ENCODE measurements at regions not wholly inside any gene's neighbourhood (a gene's known extent, or its start where the extent isn't known, plus 50 kb on each side); places are given as distances from the start of the nearest gene placed in this dataset.
"Not testable (repeated sequence)": the region's sequence is repeated elsewhere in the genome, so short reads cannot be mapped to it uniquely, and the experiment has no call there.

- TF ChIP-seq POLR2A (IDR thresholded peaks at IDR 0.05; ENCODE audit: low read depth, low read length) = no peak
- no peak for DNase-seq (ENCODE audit: insufficient read length, low spot score)
- FAIRE-seq = no peak
Measured at GRCh38 chr10:120181154-120181553, 275.9 kb upstream of the PLPP4 start.

GRCh38 chr10:120182431-120182830, 274.6 kb upstream of the PLPP4 start:
- FAIRE-seq (no peak), DNase-seq (ENCODE audit: insufficient read length, low spot score) (no peak)
- no peak for TF ChIP-seq POLR2A (IDR thresholded peaks at IDR 0.05; ENCODE audit: low read depth, low read length)

GRCh38 chr10:120183546-120183945, 273.5 kb upstream of the PLPP4 start:
- FAIRE-seq (no peak), DNase-seq (ENCODE audit: insufficient read length, low spot score) (no peak)
- TF ChIP-seq POLR2A (IDR thresholded peaks at IDR 0.05; ENCODE audit: low read depth, low read length) = no peak

- FAIRE-seq (no peak), DNase-seq (ENCODE audit: insufficient read length, low spot score) (no peak)
- no peak for TF ChIP-seq POLR2A (IDR thresholded peaks at IDR 0.05; ENCODE audit: low read depth, low read length)
Measured at GRCh38 chr10:120184547-120185337, 272.3 kb upstream of the PLPP4 start.

- TF ChIP-seq POLR2A (IDR thresholded peaks at IDR 0.05; ENCODE audit: low read depth, low read length) = no peak
- FAIRE-seq (no peak), DNase-seq (ENCODE audit: insufficient read length, low spot score) (no peak)
Measured at GRCh38 chr10:120186506-120186905, 270.5 kb upstream of the PLPP4 start.

- FAIRE-seq; DNase-seq (ENCODE audit: insufficient read length, low spot score): not testable (repeated sequence)
Measured at GRCh38 chr10:120187168-120187567, 269.9 kb upstream of the PLPP4 start.

GRCh38 chr10:120188950-120189349, 268.1 kb upstream of the PLPP4 start:
- TF ChIP-seq POLR2A (IDR thresholded peaks at IDR 0.05; ENCODE audit: low read depth, low read length) = no peak
- no peak for FAIRE-seq
- no peak for DNase-seq (ENCODE audit: insufficient read length, low spot score)

- FAIRE-seq = no peak
- DNase-seq (ENCODE audit: insufficient read length, low spot score) = no peak
- no peak for TF ChIP-seq POLR2A (IDR thresholded peaks at IDR 0.05; ENCODE audit: low read depth, low read length)
Measured at GRCh38 chr10:120195984-120196712, 260.9 kb upstream of the PLPP4 start.

- no peak for FAIRE-seq
- no peak for DNase-seq (ENCODE audit: insufficient read length, low spot score)
- no peak for TF ChIP-seq POLR2A (IDR thresholded peaks at IDR 0.05; ENCODE audit: low read depth, low read length)
Measured at GRCh38 chr10:120204877-120205276, 252.2 kb upstream of the PLPP4 start.

- FAIRE-seq (no peak), DNase-seq (ENCODE audit: insufficient read length, low spot score) (no peak)
- no peak for TF ChIP-seq POLR2A (IDR thresholded peaks at IDR 0.05; ENCODE audit: low read depth, low read length)
Measured at GRCh38 chr10:120205368-120206018, 251.5 kb upstream of the PLPP4 start.

GRCh38 chr10:120208488-120208887, 248.5 kb upstream of the PLPP4 start:
- no peak for FAIRE-seq
- TF ChIP-seq POLR2A (IDR thresholded peaks at IDR 0.05; ENCODE audit: low read depth, low read length) = no peak
- no peak for DNase-seq (ENCODE audit: insufficient read length, low spot score)

- TF ChIP-seq POLR2A (IDR thresholded peaks at IDR 0.05; ENCODE audit: low read depth, low read length) = no peak
- FAIRE-seq (no peak), DNase-seq (ENCODE audit: insufficient read length, low spot score) (no peak)
Measured at GRCh38 chr10:120209124-120209762, 247.8 kb upstream of the PLPP4 start.

- FAIRE-seq = no peak
- no peak for DNase-seq (ENCODE audit: insufficient read length, low spot score)
- TF ChIP-seq POLR2A (IDR thresholded peaks at IDR 0.05; ENCODE audit: low read depth, low read length) = no peak
Measured at GRCh38 chr10:120212275-120212674, 244.8 kb upstream of the PLPP4 start.

GRCh38 chr10:120213283-120213682, 243.7 kb upstream of the PLPP4 start:
- FAIRE-seq; DNase-seq (ENCODE audit: insufficient read length, low spot score): not testable (repeated sequence)

All from H54 (cell line).